ENCODE measurements at regions not wholly inside any gene's neighbourhood (a gene's known extent, or its start where the extent isn't known, plus 50 kb on each side); places are given as distances from the start of the nearest gene placed in this dataset.
"Not testable (repeated sequence)": the region's sequence is repeated elsewhere in the genome, so short reads cannot be mapped to it uniquely, and the experiment has no call there.

GRCh38 chr10:121242741-121243608 lies 355.3 kb downstream of the FGFR2 start:
- DNase-seq = no peak

GRCh38 chr10:121243609-121244241 lies 354.5 kb downstream of the FGFR2 start:
- DNase-seq = no peak

- no peak for DNase-seq
Measured at GRCh38 chr10:121244818-121245217, 353.4 kb downstream of the FGFR2 start.

- no peak for DNase-seq
Measured at GRCh38 chr10:121245754-121246153, 352.5 kb downstream of the FGFR2 start.

GRCh38 chr10:121248266-121248665 lies 350.0 kb downstream of the FGFR2 start:
- no peak for DNase-seq

- no peak for DNase-seq
Measured at GRCh38 chr10:121250995-121251764, 347.1 kb downstream of the FGFR2 start.

GRCh38 chr10:121252756-121253155 lies 345.5 kb downstream of the FGFR2 start:
- no peak for DNase-seq

GRCh38 chr10:121260377-121260776 lies 337.9 kb downstream of the FGFR2 start:
- DNase-seq = no peak

GRCh38 chr10:121261665-121262064 lies 336.6 kb downstream of the FGFR2 start:
- DNase-seq = no peak

- no peak for DNase-seq
Measured at GRCh38 chr10:121262774-121263430, 335.3 kb downstream of the FGFR2 start.

GRCh38 chr10:121263431-121263783 lies 334.8 kb downstream of the FGFR2 start:
- no peak for DNase-seq

GRCh38 chr10:121265360-121266123 lies 332.7 kb downstream of the FGFR2 start:
- DNase-seq = no peak

GRCh38 chr10:121266370-121266769 lies 331.9 kb downstream of the FGFR2 start:
- no peak for DNase-seq

GRCh38 chr10:121267236-121268003 lies 330.8 kb downstream of the FGFR2 start:
- DNase-seq = no peak

GRCh38 chr10:121268363-121268762 lies 329.9 kb downstream of the FGFR2 start:
- no peak for DNase-seq

- DNase-seq = no peak
Measured at GRCh38 chr10:121268863-121269432, 329.3 kb downstream of the FGFR2 start.

GRCh38 chr10:121270906-121271305 lies 327.3 kb downstream of the FGFR2 start:
- no peak for DNase-seq

GRCh38 chr10:121276046-121276445 lies 322.2 kb downstream of the FGFR2 start:
- DNase-seq = no peak

GRCh38 chr10:121276822-121277221 lies 321.4 kb downstream of the FGFR2 start:
- no peak for DNase-seq

GRCh38 chr10:121278386-121278785 lies 319.9 kb downstream of the FGFR2 start:
- not testable (repeated sequence) for DNase-seq

- DNase-seq = no peak
Measured at GRCh38 chr10:121281576-121281975, 316.7 kb downstream of the FGFR2 start.

Data from stimulated activated CD8-positive, alpha-beta memory T cell treated with anti-CD3 and anti-CD28 coated beads, Interleukin-4, amount 100 ng/mL, for 48 hours (primary cell).